ENCODE measurements at regions not wholly inside any gene's neighbourhood (a gene's known extent, or its start where the extent isn't known, plus 50 kb on each side); places are given as distances from the start of the nearest gene placed in this dataset.

DNA sequence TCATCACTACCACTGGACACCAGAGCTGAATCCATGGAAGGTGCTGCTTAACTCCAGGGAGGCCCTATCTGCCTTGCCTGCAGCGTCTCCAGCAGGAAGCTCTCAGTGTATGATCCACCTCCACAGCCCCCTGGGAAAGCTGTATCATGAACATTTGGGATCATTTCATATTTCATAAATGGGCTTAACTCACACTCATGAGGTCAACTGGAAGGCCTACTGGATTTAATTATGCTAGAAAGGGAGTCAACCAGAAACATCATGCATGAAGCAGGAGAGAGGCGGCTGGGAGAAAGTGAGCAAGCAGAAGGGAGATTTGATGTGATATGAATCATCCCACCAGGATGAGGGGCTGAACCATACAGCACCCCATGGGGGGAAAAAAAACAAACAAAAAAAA is 537.7 kb downstream of the TNS1 start:
- Histone ChIP-seq H3K36me3 (no peaks in the 10 kb centered on the region), H3K4me3 (no peak overlapping the region), H3K27ac (no peak overlapping the region), H3K9me3 (peaks cover 0 to 6% of the 10 kb centered on the region in 2 donors), H3K27me3 (no peaks in the 10 kb centered on the region), H3K4me1 (no peaks in the 10 kb centered on the region)
- TF ChIP-seq POLR2A (IDR thresholded peaks at IDR 0.05), result no peak
- no peak for TF ChIP-seq POLR2AphosphoS5 (IDR thresholded peaks at IDR 0.05)
- TF ChIP-seq, protein P1, sequence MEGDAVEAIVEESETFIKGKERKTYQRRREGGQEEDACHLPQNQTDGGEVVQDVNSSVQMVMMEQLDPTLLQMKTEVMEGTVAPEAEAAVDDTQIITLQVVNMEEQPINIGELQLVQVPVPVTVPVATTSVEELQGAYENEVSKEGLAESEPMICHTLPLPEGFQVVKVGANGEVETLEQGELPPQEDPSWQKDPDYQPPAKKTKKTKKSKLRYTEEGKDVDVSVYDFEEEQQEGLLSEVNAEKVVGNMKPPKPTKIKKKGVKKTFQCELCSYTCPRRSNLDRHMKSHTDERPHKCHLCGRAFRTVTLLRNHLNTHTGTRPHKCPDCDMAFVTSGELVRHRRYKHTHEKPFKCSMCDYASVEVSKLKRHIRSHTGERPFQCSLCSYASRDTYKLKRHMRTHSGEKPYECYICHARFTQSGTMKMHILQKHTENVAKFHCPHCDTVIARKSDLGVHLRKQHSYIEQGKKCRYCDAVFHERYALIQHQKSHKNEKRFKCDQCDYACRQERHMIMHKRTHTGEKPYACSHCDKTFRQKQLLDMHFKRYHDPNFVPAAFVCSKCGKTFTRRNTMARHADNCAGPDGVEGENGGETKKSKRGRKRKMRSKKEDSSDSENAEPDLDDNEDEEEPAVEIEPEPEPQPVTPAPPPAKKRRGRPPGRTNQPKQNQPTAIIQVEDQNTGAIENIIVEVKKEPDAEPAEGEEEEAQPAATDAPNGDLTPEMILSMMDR (IDR thresholded peaks at IDR 0.05), result no peak
- intact Hi-C loops (cut with DNase I; ENCODE audit: low total_unique reads), result no loop called here
- DNase-seq (ENCODE audit: low spot score in 2 of 2), result no peak

DNA sequence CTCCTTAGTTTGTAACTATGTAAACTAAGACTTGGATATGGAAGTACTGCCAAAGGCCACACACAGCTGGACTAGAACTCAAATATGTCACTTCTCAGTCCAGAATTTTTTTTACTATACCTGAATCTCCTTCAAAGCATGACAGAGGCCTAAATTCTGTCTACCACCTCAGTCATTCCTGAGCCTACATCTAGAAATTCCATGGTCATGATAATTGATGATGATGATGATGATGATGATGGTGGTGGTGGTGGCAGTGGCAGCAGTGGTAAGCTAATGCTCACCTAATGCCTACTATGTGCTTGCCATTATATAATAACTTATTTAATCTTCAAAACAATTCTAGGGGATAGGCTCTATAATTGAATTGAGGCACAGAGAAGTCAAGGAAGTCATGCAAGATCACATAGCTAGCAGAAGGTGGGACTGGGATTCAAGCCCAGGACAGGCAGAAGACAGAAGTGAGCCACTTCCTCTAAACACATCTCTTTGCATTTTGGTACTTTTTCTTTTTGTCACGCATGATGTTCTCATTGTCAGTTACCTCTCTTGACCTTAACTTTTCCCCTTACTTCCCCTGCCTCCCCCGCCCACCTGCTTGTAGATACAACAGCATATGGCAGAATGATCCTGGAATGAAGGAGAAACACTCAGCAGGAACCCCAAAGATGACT is 539.3 kb downstream of the TNS1 start:
- intact Hi-C loops (cut with DNase I; ENCODE audit: low total_unique reads), result no loop called here
- Histone ChIP-seq H3K4me1 (no peaks in the 10 kb centered on the region), H3K4me3 (no peak overlapping the region), H3K36me3 (no peaks in the 10 kb centered on the region), H3K27me3 (no peaks in the 10 kb centered on the region), H3K27ac (no peak overlapping the region), H3K9me3 (no peaks in the 10 kb centered on the region)
- no peak for TF ChIP-seq POLR2AphosphoS5 (IDR thresholded peaks at IDR 0.05)
- TF ChIP-seq, protein P1 (IDR thresholded peaks at IDR 0.05), result no peak
- TF ChIP-seq POLR2A (IDR thresholded peaks at IDR 0.05), result no peak
- no peak for DNase-seq (ENCODE audit: low spot score in 2 of 2)

DNA sequence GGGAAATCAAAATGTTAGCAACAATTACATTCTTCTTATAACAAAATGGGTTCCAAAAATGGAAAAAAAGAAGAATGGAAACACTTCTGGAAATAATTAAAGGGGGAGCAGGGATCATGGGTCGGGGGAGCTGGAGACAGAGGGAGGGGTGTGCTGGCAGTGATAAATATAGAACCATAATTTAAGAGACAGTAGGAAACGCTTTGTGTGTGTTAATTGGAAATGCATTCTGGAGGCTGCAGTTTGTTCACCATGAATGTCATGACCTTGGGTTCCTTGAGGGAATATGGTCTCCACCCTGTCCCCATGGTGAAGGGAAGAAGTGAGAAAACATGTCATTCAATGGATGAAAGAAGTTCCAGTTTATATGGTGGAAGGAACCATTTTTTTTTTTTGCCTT is 540.7 kb downstream of the TNS1 start:
- Histone ChIP-seq H3K27me3 (no peaks in the 10 kb centered on the region), H3K4me1 (no peaks in the 10 kb centered on the region), H3K4me3 (no peak overlapping the region), H3K36me3 (no peaks in the 10 kb centered on the region), H3K9me3 (no peaks in the 10 kb centered on the region), H3K27ac (no peak overlapping the region)
- TF ChIP-seq, protein P1 (IDR thresholded peaks at IDR 0.05), result no peak
- no peak for TF ChIP-seq POLR2AphosphoS5 (IDR thresholded peaks at IDR 0.05)
- TF ChIP-seq POLR2A (IDR thresholded peaks at IDR 0.05), result no peak
- intact Hi-C loops (cut with DNase I; ENCODE audit: low total_unique reads), result no loop called here
- DNase-seq (ENCODE audit: low spot score in 2 of 2), result no peak

DNA sequence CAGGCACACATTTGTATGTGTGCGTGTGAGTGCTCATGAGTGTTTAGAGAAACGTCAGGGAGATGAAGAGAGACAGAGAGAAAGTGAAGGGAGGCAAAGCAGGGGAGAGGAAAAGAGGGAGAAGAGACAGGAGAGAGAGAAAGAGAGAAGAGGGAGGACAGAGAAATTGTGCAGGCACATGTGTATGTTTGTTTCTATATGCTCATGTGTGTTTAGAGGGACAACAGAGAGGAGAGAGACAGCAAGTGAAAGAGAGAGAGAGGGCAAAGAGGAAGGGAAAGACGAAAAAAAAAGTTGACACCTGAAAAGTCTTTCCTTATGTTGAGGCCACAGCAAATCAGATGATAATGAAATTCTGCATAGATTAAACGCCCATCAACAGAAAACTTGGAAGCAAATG is 541.1 kb downstream of the TNS1 start:
- Histone ChIP-seq H3K27ac (no peak overlapping the region), H3K36me3 (no peaks in the 10 kb centered on the region), H3K4me1 (no peaks in the 10 kb centered on the region), H3K27me3 (no peaks in the 10 kb centered on the region), H3K4me3 (no peak overlapping the region), H3K9me3 (no peaks in the 10 kb centered on the region)
- no peak for TF ChIP-seq POLR2AphosphoS5 (IDR thresholded peaks at IDR 0.05)
- TF ChIP-seq, protein P1 (IDR thresholded peaks at IDR 0.05), result no peak
- no peak for TF ChIP-seq POLR2A (IDR thresholded peaks at IDR 0.05)
- DNase-seq (ENCODE audit: low spot score in 2 of 2), result no peak
- intact Hi-C loops (cut with DNase I; ENCODE audit: low total_unique reads), result no loop called here

DNA sequence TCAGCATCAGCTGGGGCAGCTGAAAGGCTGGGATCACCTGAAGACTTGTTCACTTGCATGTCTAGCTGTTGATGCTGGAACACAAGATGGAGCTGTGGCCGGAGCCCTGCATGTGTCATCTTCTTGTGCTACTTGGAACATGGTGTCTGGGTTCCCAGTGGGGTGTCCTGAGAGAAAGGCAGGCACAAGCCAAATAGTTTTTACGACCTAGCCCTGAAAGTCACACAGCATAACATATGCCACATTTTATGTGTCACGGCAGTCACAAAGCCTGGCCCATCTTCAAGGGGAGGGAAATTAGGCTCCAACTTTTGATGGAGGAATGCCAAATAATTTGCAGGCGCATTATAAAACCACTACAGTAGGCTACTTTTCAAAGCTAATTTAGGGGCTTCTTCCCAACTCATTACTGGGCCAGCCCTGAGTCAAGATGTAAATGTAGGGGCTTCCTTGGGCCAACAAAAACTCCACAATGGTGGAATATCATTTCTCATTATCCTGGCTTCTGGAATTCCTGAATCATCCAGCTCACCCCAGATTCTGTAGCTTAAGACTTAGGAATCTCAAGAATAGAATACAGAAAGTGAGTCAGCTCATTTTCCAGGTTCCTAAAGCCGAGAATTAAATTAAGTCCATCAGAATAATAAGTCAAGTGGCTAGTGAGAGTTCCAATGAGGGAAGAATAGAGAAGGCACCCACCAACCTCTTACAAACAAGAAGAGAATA is 543.0 kb downstream of the TNS1 start:
- intact Hi-C loops (cut with DNase I; ENCODE audit: low total_unique reads), result no loop called here
- H3K36me3 ChIP-seq, result no peaks in the 10 kb centered on the region
- no peak overlapping the region for H3K27ac ChIP-seq
- H3K9me3 ChIP-seq, result no peaks in the 10 kb centered on the region
- no peak for DNase-seq (ENCODE audit: low spot score in 2 of 2)
- H3K27me3 ChIP-seq, result no peaks in the 10 kb centered on the region
- TF ChIP-seq, protein P1 (IDR thresholded peaks at IDR 0.05), result no peak
- no peak for TF ChIP-seq POLR2A (IDR thresholded peaks at IDR 0.05)
- TF ChIP-seq POLR2AphosphoS5 (IDR thresholded peaks at IDR 0.05), result no peak
- no peaks in the 10 kb centered on the region for H3K4me1 ChIP-seq
- H3K4me3 ChIP-seq, result no peak overlapping the region
